ENCODE measurements at regions not wholly inside any gene's neighbourhood (a gene's known extent, or its start where the extent isn't known, plus 50 kb on each side); places are given as distances from the start of the nearest gene placed in this dataset.

DNA sequence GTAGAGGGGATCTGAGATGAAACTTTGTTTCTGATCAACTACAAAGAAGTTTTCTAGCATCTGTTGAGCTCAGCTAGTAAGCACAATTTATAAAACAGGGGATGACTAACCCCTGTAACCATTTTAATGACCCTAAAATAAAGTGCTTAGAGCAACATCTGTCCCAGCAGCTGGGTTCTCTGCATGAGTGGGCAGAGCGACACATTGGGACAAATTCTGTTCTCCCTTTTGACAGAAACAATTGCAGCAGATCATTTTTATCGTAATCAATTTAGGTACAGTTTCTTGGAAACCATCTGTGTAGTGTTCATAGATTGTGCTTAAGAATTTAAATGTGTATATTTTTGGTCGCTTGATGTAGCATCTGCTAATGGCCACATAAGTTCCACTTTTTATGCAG is 678.0 kb downstream of the RNF144A start:
- TF ChIP-seq YY1 (IDR thresholded peaks at IDR 0.05; ENCODE audit: insufficient read depth, insufficient read length) (no peak), ZNF274 (IDR thresholded peaks at IDR 0.05; ENCODE audit: low read depth, low read length) (no peak)

Measured in NT2/D1 (cell line).